G401 (cell line): ENCODE measurements at regions not wholly inside any gene's neighbourhood (a gene's known extent, or its start where the extent isn't known, plus 50 kb on each side); places are given as distances from the start of the nearest gene placed in this dataset.

Experiments used
- DNase-seq: peaks from one replicate; pipeline ENCODE4 v3.0.0-alpha.2; 2015; ENCODE audit warnings: low spot score
- in situ Hi-C: cut with HindIII; loops from 2 replicates; pipeline ENCODE4 v1.10.0; 2016; ENCODE audit warnings: low sequenced_read_pairs, mixed read lengths

DNA sequence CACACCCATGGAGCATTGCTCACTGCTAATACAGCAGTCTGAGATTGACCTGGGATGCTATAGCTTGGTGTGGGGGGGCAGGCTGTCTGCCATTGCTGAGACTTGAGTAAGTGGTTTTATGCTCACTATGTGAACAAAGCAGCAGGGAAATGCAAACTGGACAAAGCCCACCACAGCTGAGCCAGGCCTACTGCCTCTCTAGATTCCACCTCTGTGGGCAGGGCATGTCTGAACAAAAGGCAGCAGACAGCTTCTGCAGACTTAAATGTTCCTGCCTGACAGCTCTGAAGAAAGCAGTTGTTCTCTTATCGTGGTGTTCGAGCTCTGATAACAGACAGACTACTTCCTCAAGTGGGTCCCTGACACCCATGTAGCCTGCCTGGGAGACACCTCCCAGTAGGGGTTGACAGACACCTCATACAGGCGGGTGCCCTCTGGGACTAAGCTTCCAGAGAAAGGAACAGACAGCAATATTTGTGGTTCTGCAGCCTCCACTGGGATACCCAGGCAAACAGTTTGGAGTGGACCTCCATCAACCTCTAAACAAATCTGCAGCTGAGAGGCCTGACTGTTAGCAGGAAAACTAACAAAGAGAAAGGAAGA is 2204.8 kb downstream of the TP53TG3F start:
- in situ Hi-C loops = no loop called here
- no peak for DNase-seq

DNA sequence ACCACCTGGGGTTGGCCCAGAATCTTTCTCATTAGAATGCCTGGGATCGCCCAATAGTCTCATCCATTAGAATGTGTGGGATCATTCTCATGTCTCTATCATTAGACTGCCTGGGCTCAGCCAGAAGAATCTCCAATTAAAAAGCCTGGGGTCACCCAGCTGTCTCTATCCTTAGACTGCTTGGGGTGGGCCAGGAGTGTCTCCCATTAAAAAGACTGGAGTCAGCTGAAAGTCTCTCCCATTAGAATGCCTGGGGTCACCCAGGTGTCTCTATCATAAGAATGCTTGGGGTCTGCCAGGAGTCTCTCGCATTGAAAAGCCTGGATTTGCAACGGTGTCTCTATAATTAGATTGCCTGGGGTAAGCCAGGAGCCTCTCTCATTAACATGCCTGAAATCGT is 2225.7 kb downstream of the TP53TG3F start:
- in situ Hi-C loops = no loop called here
- DNase-seq = no peak

DNA sequence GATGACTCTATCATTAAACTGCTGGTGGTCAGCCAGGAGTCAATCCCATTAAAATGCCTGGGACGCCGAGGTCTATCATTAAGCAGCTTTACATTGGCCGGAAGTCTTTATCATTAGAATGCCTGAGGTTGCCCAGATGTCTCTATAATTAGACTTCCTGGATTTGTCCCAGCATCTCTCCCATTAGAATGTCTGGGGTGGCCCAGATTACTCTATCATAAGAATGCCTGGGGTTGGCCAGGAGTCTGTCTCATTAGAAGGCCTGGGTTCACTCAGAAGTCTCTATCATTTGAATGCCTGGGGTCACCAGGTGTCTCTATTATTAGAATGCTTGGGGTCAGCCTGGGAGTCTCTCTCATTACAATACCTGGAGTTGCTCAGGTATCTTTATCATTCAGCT is 2227.2 kb downstream of the TP53TG3F start:
- in situ Hi-C loops = no loop called here
- no peak for DNase-seq

DNA sequence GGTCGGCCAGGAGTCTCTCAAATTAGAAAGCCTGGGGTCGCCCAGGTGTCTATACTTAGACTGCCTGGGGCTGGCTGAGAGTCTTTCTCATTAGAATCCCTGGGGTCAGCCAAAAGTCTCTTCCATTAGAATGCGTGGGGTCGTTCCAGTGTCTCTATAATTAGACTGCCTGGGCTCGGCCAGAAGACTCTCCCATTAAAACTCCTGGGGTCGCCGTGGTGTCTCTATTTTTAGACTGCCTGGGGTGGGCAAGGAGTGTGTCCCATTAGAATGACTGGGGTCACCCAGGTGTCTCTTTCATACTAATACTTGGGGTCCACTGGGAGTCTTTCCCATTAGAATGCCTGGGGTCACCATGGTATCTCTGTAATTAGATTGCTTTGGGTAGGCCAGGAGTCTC is 2227.7 kb downstream of the TP53TG3F start:
- in situ Hi-C loops = no loop called here
- DNase-seq = no peak

DNA sequence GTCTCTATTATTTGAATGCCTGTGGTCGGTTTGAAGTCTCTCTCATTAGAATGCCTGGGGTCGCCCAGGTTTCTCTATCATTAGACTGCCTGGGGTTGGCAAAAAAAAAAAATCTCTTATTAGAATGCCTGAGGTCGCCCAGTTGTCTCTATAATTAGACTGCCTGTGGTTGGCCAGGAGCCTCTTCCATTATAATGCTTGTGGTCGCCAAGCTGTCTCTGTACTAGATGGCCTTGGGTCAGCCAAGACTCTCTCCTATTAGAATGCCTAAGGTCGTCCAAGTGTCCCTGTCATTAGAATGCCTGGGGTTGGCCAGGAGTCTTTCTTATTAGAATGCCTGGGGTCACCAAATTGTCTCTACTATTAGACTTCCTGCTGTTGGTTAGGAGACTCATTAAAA is 2228.4 kb downstream of the TP53TG3F start:
- in situ Hi-C loops = no loop called here
- no peak for DNase-seq

DNA sequence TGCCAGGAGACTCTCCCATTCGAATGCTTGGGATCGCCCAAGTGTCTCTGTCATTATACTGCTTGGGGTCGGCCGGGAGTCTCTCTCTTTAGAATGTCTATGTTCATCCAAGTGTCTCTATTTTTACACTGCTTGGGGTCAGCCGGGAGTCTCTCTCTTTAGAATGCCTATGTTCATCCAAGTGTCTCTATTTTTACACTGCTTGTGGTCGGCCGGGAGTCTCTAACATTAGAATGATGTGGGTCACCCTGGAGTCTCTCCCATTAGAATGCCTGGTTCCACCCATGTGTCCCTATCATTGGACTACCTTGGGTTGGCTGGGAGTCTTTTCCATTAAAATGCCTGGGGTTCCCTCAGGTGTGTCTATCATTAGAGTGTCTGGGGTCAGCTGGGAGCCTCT is 2230.4 kb downstream of the TP53TG3F start:
- in situ Hi-C loops = no loop called here
- DNase-seq = no peak

DNA sequence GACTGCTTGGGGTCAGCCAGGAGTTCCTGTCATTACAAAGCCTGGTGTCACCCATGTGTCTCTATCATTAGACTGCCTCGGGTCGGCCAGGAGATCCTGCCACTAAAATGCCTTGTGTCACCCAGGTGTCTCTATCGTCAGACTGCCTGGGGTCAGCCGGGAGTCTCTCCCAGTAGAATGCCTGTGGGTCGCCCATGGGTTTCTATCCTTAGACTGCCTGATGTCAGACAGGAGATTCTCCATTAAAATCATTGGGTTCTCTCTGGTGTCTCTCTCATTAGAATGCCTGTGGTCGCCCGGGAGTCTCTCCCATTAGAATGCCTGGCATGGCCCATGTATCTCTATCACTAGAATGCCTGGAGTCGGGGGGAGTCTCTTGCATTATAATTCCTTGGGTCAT is 2231.0 kb downstream of the TP53TG3F start:
- in situ Hi-C loops = no loop called here
- no peak for DNase-seq

DNA sequence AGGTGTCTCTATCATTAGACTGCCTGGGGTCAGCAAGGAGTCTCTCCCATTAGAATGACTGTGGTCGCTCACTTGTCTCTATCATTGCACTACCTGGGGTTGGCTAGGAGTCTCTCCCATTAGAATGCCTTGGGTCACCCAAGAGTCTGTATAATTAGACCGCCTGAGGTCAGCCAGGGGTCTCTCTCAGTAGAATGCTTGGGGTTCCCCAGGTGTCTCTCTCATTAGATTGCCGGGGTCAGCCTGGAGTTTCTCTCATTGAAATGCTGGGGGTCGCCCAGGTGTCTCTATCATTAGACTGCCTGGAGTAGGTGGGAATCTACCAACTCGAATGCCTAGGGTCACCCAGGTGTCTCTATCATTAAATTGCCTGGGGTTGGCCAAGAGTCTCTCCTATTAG is 2231.6 kb downstream of the TP53TG3F start:
- DNase-seq = no peak
- in situ Hi-C loops = no loop called here

DNA sequence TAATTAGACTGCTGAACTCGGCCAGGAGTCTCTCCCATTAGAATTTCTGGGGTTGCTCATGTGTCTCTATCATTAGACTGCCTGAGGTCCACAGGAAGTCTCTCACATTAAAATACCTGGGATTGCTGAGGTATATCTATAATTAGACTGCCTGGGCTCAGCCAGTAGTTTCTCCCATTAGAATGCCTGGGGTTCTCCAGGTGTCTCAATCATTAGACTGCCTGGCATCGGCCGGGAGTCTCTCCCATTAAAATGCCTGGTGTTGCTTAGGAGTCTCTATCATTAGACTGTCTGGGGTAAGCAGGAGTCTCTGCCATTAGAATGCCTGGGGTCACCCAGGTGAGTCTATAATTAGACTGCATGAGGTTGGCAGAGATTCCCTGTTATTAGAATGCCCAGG is 2233.4 kb downstream of the TP53TG3F start:
- DNase-seq = no peak
- in situ Hi-C loops = no loop called here

DNA sequence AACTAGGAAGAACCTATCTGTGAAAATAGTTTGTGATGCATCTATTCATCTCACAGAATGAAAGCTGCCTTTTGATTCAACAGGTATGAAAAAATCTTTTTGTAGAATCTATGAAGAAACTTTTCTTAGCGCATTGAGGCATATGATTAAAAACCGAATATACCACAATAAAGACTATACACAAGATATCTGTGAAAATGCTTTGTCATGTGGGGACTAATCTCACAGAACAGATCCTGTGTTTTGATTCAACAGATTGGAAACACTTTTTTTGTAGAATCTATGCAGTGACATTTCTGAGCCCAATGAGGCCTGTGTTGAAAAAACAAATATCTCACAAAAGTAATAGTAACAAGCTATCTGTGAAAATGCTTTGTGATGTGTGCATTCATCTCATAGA is 2247.5 kb downstream of the TP53TG3F start:
- in situ Hi-C loops = no loop called here
- no peak for DNase-seq

DNA sequence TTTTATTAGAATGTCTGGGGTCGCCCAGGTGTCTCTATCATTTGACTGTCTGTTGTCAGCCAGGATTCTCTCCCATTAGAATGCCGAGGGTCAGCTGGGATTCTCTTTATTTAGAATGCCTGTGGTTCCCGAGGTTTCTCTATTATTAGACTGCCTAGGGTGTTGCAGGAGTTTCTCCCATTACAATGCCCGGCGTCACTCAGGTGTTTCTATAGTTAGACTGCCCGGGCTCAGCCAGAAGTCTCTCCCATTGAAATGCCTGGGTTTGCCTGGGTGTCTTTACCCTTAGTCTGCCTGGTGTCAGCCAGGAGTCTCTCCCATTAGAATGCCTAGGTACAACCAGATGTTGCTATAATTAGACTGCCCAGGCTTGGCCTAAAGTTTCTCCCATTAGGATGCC is 2252.0 kb downstream of the TP53TG3F start:
- no peak for DNase-seq
- in situ Hi-C loops = no loop called here

DNA sequence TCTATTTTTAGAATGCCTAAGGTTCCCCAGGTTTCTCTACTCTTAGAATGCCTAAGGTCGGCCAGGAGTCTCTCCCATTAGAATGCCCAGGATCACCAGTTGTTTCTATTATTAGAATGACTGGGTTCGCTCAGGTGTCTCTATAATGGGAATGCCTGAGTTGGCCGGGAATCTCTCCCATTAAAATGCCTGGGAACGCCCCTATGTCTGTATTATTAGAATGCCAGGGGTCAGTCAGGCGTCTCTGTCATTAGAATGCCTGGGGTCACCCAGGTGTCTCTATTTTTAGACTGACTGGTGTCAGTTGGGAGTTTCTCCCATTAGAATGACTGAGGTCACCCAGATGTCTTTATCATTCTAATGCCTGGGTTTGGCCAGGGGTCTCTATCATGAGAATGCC is 2252.5 kb downstream of the TP53TG3F start:
- no peak for DNase-seq
- in situ Hi-C loops = no loop called here

DNA sequence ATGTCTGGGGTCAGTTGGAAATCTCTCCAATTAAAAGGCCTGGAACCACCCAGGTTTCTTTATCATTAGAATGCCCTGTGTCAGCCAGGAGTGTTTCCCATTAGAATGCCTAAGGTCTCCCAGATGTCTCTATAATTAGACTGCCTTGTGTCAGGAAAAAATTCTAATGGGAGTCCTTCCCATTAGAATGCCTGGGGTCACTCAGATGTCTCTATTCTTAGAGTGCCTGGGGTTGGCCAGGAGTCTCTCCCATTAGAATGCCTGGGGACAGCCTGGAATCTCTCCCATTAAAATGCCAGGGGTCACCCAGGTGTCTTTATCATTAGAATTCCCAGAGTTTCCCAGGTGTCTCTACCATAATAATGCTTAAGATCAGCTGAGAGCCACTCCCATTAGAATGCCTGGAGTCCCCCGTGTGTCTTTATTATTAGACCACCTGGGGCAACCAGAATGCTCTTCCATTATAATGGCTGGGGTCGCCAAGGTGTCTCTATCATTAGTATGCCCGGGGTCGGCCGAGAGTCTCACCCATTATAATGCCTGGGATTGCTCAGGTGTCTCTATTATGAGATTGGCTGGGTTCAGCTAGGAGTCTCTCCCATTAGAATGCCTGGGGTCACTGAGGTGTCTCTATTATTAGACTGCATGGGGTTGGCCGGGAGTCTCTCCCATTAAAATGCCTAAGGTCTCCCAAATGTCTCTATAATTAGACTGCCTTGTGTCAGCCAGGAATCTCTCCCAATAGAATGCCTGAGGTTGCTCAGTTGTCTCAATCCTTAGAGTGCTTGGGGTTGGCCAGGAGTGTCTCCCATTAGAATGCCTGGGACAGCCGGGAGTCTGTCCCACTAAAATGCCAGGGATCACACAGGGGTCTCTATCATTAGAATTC is 2254.6 kb downstream of the TP53TG3F start:
- in situ Hi-C loops = no loop called here
- DNase-seq = no peak

DNA sequence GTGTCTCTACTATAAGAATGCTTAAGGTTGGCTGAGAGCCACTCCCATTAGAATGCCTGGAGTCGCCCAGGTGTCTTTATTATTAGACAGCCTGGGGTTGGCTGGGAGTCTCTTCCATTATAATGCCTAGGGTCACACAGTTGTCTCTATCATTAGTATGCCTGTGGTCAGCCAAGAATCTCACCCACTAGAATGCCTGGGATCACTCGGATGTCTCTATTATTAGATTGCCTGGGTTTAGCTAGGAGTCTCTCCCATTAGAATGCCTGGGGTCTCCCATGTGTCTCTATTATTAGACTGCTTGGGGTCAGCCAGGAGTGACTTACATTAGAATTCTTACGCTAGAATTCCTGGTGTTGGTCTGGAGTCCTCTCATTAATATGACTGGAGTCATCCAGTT is 2255.3 kb downstream of the TP53TG3F start:
- in situ Hi-C loops = no loop called here
- no peak for DNase-seq

DNA sequence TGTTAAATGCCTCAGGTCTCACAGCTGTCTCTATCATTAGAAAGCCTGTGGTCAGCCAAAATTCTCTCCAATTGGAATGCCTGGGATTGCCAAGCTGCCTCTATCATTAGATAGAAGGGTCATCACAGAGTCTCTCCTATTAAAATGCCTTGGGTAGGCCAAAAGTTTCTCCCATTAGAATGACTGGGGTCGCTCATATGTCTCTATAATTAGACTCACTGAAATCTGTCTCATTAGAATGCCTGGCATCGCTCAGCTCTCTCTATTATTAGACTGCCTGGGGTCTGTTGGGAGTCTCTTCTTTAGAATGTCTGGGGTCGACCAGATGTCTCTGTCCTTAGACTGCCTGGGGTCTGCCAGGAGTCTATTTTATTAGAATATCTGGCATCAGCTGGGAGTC is 2265.1 kb downstream of the TP53TG3F start:
- in situ Hi-C loops = no loop called here

DNA sequence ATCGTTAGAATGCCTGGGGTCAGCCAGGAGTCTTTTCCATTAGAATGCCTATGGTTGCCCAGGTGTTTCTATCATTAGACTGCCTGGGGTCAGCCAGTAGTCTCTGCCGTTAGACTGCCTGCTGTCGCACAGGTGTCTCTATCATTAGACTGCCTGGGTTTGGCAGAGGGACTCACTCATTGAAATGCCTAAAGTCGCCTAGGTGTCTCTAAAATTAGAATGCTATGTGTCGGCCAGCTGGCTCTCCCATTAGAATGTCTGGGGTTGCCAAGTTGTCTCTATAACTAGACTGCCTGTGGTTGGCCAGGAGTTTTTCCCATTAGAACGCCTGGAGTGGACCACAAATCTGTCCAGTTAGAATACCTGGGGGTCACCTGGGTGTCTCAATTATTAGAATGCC is 2266.5 kb downstream of the TP53TG3F start:
- no peak for DNase-seq
- in situ Hi-C loops = no loop called here

More for the DNA sequence above, 2265.1 kb downstream of the TP53TG3F start:
- DNase-seq = no peak

DNA sequence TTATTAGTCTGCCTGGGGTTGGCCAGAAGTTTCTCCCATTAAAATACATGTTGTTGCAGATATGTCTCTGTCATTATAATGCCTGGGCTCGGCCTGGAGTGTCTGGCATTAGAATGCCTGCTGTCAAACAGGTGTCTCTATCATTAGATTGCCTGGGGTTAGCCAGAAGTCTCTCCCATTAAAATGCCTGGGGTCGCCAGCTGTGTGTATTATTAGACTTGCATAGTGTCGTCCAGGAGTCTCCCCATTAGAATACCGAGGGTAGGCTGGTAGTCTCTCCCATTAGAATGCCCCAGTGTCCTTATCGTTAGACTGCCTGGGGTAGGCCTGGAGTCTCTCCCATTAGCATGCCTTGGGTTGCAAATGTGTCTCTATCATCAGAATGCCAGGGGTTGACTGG is 2270.8 kb downstream of the TP53TG3F start:
- in situ Hi-C loops = no loop called here

DNA sequence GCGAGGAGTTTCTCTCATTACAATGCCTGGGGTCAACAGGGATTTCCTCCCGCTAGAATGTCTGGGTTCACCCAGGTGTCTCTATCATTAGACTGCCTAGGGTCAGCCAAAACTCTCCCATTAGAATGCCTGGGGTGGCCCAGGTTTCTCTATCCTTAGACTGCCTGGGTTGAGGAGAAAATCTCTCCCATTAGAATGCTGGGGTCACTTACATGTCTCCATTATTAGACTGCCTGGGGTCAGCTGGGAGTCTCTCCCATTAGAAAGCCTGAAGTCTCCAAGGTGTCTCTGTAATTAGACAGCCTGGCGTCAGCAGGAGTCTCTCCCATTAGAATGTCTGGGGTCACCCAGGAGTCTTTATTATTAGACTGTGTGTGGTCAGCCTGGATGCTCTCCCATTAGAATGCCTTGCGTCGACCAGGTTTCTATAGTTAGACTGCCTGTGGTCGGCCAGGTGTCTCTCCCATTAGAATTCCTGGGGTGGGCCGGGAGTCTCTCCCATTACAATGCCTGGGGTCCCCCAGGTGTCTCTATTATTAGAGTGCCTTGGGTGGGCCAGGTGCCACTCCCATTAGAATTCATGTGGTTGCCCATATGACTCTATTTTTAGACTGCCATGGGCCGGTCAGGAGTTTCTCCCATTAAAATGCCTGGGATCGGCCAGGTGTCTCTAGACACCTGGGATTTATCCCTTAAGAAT is 2272.1 kb downstream of the TP53TG3F start:
- no peak for DNase-seq
- in situ Hi-C loops = no loop called here

More for the DNA sequence above, 2270.8 kb downstream of the TP53TG3F start:
- no peak for DNase-seq

DNA sequence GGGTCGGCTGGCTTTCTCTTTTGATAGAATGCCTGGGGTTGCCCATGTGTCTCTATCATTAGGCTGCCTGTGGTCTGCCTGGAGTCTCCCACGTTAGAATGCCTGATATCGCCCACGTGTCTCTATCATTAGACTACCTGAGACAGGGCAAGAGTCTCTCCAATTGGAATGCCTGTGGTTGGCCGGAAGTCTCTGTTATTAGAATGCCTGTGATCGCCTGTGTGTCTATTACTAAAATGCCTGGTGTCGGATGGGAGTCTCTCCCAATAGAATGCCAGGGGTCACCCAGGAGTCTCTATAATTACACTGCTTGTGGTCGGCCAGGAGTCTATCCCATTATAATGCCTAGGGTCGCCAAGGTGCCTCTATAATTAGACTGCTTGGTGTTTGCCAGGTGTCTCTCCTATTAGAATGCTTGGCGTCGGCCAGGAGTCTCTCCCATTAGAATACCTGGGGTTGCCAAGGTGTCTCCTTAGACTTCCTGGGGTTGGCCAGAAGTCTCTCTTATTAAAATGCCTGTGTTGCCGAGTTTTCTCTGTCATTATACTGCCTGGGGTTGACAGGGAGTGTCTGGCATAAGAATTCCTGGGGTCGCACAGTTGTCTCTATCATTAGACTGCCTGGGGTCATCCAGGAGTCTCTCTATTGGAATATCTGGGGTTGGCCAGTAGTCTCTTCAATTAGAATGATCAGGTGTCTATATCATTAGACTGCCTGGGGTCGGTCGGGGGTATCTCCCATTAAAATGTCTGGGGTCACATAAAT is 2272.8 kb downstream of the TP53TG3F start:
- no peak for DNase-seq
- in situ Hi-C loops = no loop called here
